ENCODE measurements at regions not wholly inside any gene's neighbourhood (a gene's known extent, or its start where the extent isn't known, plus 50 kb on each side); places are given as distances from the start of the nearest gene placed in this dataset.

GRCh38 chr15:58324533-58324932 is 107.3 kb upstream of the LIPC start:
- DNase-seq (ENCODE audit: low read depth, low spot score): no peak

DNA sequence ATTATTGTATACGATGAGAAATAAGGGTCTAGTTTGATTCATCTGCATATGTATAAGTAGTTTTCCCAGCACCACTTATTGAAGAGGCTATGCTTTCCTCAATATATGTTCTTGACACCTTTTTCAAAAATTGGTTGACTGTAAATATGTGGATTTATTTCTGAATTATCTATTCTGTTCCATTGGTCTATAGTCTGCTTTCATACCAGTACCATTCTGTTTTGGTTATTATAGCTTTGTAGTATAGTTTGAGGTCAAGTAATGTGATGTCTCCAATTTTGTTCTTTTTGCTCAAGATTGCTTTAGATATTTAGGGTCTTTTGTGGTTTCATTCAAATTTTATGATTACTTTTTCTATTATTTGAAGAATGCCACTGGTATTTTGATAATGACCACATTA is 103.8 kb upstream of the LIPC start:
- no peak for DNase-seq (ENCODE audit: low read depth, low spot score)

- no peak for DNase-seq (ENCODE audit: low read depth, low spot score)
Observed at GRCh38 chr15:58329211-58329610, 102.6 kb upstream of the LIPC start.

GRCh38 chr15:58329781-58330671 is 101.8 kb upstream of the LIPC start:
- DNase-seq (ENCODE audit: low read depth, low spot score): no peak

DNA sequence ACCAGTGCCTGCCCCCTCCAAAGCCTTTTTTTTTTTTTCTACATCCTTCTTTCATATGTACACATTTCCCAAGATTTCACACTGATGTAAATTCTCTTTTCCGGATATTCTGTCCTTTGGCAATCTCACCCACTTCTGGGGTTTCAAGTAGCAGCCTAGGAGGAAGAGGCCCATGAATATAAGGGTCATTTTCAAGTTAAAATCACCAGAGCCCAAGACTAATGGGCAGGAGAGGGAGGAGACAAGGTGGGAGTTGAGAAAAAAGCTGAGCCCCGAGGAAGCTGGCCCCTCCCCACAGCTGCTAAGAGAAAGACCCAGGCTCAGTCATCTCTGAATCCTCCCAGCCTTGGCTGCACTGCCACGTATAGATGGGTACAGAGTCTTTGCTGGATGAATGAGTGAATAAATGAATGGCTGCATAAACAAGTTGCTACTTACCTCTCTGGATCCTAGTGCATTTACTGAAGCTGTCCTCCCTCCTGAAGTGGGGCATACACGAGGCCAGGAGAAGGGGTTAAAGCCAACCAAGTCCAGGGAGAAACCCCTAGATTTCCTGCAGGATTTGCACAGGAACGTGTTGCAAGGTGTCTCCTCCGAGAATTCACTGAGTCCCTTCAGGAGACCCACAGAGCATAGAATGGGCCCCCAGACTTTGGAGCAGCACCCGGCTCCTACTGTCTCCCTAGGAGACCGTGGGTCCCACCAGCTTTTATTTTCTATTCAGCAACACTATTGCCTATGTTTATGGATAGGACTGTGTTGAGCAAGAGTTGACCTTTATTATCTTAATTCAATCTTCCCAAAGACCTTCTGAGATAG is 100.8 kb upstream of the LIPC start:
- DNase-seq (ENCODE audit: low read depth, low spot score): no peak

DNA sequence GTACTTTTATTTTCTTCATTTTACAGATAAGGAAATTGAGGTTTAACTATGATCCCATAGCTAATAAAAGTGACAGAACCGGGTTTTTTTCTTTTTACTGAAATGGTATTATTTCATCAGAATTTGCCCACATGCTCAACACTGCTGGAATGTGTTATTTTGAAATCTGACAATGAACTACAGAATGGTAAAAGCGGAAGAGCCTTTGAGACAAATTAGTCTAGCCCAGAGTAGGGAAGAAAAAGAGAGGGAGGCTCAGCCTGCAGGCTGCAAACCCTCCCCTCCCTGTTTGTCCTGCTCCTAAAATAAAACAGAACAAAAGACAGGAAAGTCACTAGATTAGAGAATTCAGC is 100.3 kb upstream of the LIPC start:
- no peak for DNase-seq (ENCODE audit: low read depth, low spot score)

DNA sequence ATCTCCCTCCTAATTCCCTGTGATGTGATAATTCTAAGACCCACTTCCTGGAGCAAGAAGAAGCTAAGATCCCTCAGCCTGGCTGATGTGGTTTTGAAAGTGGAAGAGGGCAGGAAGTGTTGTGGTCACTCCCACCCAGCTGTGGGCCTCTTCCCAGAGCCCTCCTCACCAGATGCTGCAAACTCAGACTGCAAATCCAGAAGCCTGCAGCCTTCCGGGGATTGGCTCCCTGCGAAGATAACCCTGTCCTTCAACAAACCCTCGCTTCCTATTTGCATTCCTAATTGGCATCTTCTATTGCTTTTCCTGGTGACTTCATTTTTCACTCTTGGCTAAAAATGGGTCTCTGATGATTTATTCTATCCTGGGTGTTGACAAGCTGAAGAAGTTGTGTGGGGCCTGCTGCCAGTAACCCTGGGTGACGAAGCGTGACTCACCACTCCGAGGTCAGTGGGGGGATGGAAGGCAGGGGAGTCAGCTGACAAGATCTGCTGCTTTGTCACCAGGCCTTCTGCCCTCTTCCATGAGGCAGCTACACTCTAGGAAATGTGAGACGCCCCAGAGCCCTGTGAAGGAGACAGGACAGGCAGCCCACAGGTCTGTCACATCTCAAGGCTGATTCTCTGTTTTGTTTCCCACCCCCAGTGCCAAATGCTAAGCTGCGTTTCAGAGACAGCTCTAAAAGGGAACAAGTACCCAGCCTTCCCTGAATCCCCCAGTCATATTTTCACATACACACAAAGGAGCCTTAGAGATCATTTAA is 99.7 kb upstream of the LIPC start:
- DNase-seq (ENCODE audit: low read depth, low spot score): peak; percentile 79

DNA sequence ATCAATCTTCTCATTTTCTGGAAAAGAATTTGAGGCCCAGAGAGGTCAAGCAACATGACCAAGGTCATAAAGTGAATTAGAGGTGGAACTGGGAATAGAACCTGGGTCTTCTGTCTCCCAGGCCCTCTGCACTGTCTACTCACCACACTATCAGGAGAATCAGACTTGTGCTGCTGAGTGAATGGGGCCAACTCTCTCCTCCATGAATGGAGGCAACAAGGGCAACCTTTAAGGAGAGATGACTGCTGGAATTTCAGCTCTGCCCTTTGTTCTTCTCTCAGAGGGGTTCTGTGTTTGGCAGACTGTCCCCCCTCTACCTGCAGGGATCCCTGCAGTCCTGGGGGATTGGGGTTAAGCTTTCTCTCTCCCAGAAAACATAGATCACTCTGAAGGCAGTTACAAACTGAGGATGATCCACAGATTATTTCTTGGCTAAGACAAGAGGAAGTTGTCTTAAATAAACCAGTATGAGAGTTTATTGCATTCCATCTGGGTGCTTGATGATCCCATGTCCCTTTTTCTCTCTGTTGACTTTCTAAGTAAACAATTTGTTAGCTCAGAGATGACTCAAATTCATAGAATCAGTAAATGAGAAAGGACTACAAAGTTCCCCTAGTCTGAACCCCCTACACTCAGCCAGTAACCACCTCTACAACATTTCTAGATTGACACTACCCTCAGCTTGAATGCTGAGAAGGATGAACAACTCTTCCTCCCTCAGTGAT is 99.0 kb upstream of the LIPC start:
- DNase-seq (ENCODE audit: low read depth, low spot score): no peak

DNA sequence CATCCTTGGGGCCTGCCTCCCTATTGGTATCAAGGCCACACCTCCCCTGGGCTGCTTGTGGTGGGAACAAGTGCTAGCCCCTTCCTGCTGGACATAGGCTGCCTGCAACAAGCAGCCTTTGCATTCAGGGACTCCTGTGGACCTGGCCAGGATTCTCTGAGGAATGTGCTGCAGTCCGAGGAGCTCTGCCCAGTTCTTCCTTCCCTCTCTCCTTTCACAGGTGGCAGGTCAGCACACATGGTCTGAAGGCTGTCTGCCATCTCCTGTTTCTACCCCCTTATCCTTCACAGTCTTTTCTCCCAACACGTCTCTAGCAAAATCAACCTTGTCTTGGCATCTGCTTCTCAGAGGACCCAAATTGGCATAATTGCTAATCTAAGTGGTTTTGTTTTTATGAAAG is 97.0 kb upstream of the LIPC start:
- no peak for DNase-seq (ENCODE audit: low read depth, low spot score)

DNA sequence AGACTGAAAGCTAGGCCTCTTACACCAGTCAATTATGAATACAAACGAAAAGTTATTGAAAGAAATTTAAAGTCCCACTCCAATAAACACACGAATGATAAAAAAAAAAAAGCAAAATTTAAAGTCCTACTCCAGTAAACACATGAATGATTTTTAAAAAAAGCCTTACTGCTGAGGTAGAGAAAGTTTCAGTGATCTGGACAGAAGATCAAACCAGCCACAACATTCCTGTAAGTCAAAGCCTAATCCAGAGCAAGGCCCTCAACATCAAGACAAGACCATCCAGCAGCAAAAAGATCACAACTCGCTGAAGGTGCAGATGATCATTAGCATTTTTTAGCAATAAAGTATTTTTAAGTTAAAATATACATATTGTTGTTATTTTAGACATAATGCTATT is 95.6 kb upstream of the LIPC start:
- no peak for DNase-seq (ENCODE audit: low read depth, low spot score)

DNA sequence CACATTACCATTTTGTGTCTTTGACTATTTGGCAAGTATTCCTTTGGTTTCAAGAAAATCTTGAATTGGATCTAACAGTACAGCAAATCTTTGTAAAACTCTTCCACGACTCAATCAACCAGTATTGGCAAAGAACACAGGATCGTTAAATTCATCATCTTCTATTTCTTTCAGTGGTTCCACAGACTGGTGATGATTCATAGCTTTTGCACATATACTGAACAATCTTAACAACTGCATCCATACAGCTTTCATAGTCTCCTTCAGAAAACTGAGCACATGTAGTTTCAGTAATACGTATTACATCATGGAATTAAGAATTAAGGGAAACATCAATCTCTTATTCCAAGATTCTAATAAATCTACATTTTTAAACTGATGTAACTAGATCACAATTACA is 91.6 kb upstream of the LIPC start:
- DNase-seq (ENCODE audit: low read depth, low spot score): no peak

DNA sequence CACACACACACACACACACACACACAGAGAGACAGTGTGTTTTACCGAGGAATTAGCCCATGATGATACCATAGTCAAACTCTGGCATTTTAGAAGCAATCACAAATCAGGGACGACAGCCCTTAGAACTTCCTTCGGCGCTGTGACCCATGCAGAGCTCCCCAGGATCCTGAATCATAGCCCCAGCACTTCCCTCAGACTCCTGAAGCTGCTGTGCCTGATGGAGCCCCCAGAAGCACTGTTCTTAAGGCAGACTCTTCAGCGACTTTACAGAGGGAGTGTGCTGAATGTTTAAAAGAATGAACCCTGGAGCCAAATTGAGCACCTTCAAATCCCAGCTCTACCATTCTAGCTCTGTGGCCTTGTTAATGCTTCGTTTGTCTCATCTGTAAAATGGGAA is 89.3 kb upstream of the LIPC start:
- no peak for DNase-seq (ENCODE audit: low read depth, low spot score)

DNA sequence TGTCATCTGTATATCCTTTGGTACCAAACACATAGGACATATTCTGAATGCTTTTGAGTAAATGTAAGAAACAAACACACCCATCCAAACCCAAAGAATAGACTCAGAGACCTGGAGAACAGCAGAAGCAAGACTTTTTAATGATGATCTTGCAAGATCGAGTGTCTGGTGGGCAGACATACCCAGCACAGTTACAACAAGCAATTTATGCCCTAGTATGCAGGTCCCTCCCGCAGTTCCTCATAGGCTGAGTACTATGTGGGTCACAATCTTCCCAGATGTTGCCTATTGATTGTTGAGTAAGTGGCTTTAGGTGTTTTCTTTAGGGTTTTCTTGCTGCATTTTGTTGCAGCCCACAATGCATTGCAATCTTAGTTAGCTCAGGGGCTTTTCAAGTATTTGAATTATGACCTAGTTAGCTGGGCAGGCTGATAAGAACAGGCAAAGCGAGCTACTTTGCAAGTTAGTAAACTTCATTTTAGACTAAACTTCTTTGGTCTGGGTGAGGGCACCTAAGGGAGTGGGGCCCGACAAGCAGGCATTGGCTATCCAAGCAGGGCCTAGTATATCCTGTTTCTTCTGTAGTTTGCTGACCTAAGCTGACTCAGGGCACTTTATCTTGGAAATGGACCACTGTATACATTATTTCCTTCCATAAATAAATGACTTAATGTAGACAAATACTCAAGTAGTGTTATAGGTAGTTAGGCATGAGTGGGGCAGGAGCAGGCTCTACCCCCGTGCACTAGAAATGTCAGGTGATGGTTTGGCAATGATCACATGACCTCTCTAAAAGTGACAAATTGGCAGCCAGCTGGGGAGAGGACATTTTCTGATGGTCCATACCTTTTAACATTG is 87.3 kb upstream of the LIPC start:
- DNase-seq (ENCODE audit: low read depth, low spot score): no peak

DNA sequence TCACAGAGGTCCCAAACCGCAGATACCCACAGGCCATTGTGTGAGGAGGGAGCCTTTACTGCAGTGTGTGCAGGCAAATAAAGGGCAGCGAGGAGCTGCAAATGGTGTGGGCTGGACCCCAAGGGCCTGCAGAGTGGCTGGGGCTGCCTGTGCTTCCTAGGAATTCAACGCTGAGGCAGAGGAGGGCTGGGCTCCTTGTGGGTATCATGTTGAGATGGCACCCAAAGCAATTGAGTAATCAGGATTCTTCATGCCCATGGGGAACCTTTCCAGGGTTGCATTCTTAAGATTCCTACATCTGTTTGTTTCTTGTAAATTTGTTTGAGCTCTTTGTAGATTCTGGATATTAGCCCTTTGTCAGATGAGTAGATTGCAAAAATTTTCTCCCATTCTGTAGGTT is 85.4 kb upstream of the LIPC start:
- DNase-seq (ENCODE audit: low read depth, low spot score): no peak

- DNase-seq (ENCODE audit: low read depth, low spot score): no peak
Observed at GRCh38 chr15:58348095-58348812, 83.5 kb upstream of the LIPC start.

DNA sequence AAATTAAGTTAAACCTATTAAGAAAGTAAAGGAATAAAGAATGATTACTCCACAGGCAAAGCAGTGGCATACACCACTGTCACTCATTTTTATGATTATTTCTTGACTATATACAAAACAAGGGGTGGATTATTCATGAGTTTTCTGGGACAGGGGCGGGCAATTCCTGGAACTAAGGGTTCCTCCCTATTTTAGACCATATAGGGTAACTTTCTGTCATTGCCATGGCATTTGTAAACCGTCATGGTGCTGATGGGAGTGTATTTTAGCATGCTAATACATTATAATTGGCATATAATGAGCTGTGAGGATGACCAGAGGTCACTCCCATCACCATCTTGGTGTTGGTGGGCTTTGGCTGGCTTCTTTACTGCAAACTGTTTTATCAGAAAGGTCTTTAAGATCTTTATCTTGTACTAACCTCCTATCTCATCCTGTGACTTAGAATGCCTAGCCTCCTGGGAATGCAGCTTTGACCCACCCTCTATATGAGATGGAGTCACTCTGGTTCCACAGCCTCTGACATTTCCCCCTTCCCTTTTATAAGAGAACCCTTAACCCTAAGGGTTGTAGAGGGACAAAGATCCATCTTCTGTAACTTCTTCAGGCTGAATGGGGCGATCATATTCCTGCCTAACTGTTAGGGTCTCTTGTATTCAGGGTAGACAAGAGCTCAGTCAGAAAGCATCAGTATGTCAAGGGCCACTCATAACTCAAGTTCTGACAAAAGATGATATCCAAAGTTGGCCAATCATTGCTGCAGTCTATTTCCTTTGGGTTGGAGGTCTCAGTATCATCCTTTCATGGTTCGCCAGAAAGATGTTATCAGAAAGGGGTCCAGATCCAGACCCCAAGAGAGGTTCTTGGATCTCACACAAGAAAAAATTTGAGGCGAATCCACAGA is 79.5 kb upstream of the LIPC start:
- DNase-seq (ENCODE audit: low read depth, low spot score): no peak

GRCh38 chr15:58355382-58355971 is 76.3 kb upstream of the LIPC start:
- DNase-seq (ENCODE audit: low read depth, low spot score): no peak

DNA sequence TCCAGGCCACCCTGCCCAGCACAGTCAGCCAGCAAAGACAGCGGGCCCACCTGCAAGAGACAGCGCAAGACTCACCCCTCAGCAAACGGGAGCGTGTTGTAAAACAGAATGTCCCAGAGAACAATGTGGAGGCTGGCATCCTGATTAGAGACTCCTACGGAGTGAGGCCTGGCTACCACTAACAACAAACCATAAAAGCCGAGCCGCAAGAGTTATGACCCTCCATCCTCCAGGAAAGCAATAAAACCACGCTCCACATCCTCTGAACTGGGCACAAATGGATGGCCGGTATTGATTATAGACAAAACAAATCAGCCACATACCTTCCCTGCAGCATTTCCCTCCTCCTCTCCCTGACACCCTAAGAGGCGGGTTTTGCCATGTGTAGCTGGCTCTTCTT is 75.8 kb upstream of the LIPC start:
- no peak for DNase-seq (ENCODE audit: low read depth, low spot score)
